Neural cell (in vitro differentiated cells): ENCODE measurements at regions not wholly inside any gene's neighbourhood (a gene's known extent, or its start where the extent isn't known, plus 50 kb on each side); places are given as distances from the start of the nearest gene placed in this dataset.
"Not testable (repeated sequence)": the region's sequence is repeated elsewhere in the genome, so short reads cannot be mapped to it uniquely, and the experiment has no call there.

Source experiments
- H2AFZ ChIP-seq: fragments of 200-600, 300-800 bp; sonication (generic), shearing (Covaris generic); 2 replicates; pipeline ENCODE4 v1.6.0; 2014; ENCODE audit warnings: low read depth, mild to moderate bottlenecking, antibody characterized with exemption, low read length, moderate library complexity
- H3F3A ChIP-seq: fragments of 200-600 bp; shearing (Covaris generic); 2 replicates; pipeline ENCODE4 v1.6.1; 2016; ENCODE audit warnings: mild to moderate bottlenecking, moderate library complexity, mixed read lengths, antibody characterized with exemption, low read length; ENCODE audit not compliant: insufficient read depth, poor library complexity, severe bottlenecking
- H3K27ac ChIP-seq: fragments of 200-600, 300-800 bp; sonication (generic), shearing (Covaris generic); 2 replicates; pipeline ENCODE4 v1.5.1; 2014; ENCODE audit warnings: mild to moderate bottlenecking, low read length, moderate library complexity
- H3K27me3 ChIP-seq: fragments of 300-800, 200-600 bp; sonication (generic), shearing (Covaris generic); 2 replicates; pipeline ENCODE4 v1.6.0; 2014; ENCODE audit warnings: mild to moderate bottlenecking, low read depth, low read length, moderate library complexity; ENCODE audit not compliant: insufficient read depth
- H3K36me3 ChIP-seq: fragments of 300-800, 200-600 bp; sonication (generic), shearing (Covaris generic); 2 replicates; pipeline ENCODE4 v1.5.1; 2014; ENCODE audit warnings: mild to moderate bottlenecking, antibody characterized with exemption, low read length, moderate library complexity; ENCODE audit not compliant: insufficient read depth
- H3K4me2 ChIP-seq: fragments of 300-800, 200-600 bp; sonication (generic), shearing (Covaris generic); 2 replicates; pipeline ENCODE4 v1.6.0; 2014; ENCODE audit warnings: mild to moderate bottlenecking, low read length
- H3K4me3 ChIP-seq: fragments of 300-800, 200-600 bp; sonication (generic), shearing (Covaris generic); 2 replicates; pipeline ENCODE4 v1.5.1; 2014; ENCODE audit warnings: mild to moderate bottlenecking, low read length, moderate library complexity
- H3K79me2 ChIP-seq: fragments of 200-600 bp; shearing (Covaris generic); replicated peaks from 2 replicates; pipeline ENCODE4 v1.6.0; 2014; ENCODE audit warnings: mild to moderate bottlenecking, low read length, moderate library complexity; ENCODE audit not compliant: insufficient read depth
- H3K9ac ChIP-seq: fragments of 300-800, 200-600 bp; sonication (generic), shearing (Covaris generic); 2 replicates; pipeline ENCODE4 v1.6.1; 2016; ENCODE audit warnings: mild to moderate bottlenecking, low read length, mixed read lengths
- H3K9me2 ChIP-seq: fragments of 200-600 bp; shearing (Covaris generic); 2 replicates; pipeline ENCODE4 v1.6.1; 2016; ENCODE audit warnings: mild to moderate bottlenecking, low read length, mixed read lengths; ENCODE audit not compliant: insufficient read depth
- H3K9me3 ChIP-seq: fragments of 200-600, 300-800 bp; sonication (generic), shearing (Covaris generic); 2 replicates; pipeline ENCODE4 v1.6.1; 2016; ENCODE audit warnings: mild to moderate bottlenecking, mixed run types, low read length, moderate library complexity, mixed read lengths
- H4K20me1 ChIP-seq: fragments of 200-600 bp; shearing (Covaris generic); 2 replicates; pipeline ENCODE4 v1.6.1; 2016; ENCODE audit warnings: mild to moderate bottlenecking, mixed run types; ENCODE audit not compliant: insufficient read depth
- EP300 ChIP-seq: fragments of 450-650 bp; conservative IDR thresholded peaks from 2 replicates; pipeline ENCODE4 v1.6.1; 2014; ENCODE audit warnings: antibody characterized with exemption, mild to moderate bottlenecking, moderate library complexity; ENCODE audit not compliant: poor library complexity, severe bottlenecking
- EZH2 ChIP-seq: fragments of 200-600, 300-800 bp; shearing (Covaris generic), sonication (generic); IDR thresholded peaks from 2 replicates; pipeline ENCODE4 v1.6.1; 2014; ENCODE audit warnings: antibody characterized with exemption, low read length, borderline replicate concordance, mild to moderate bottlenecking; ENCODE audit not compliant: insufficient read depth, poor library complexity, severe bottlenecking
- MXI1 ChIP-seq: fragments of 450-650 bp; conservative IDR thresholded peaks from 2 replicates; pipeline ENCODE4 v1.6.1; 2014; ENCODE audit warnings: antibody characterized with exemption, mild to moderate bottlenecking; ENCODE audit not compliant: poor library complexity, severe bottlenecking
- POLR2AphosphoS5 ChIP-seq: IDR thresholded peaks from 2 replicates; pipeline ENCODE4 v1.6.1; 2012
- RAD21 ChIP-seq: fragments of 450-650 bp; conservative IDR thresholded peaks from 2 replicates; pipeline ENCODE4 v1.6.1; 2014; ENCODE audit warnings: antibody characterized with exemption, mild to moderate bottlenecking, moderate library complexity
- SMC3 ChIP-seq: fragments of 450-650 bp; conservative IDR thresholded peaks from 2 replicates; pipeline ENCODE4 v1.6.1; 2014; ENCODE audit warnings: antibody characterized with exemption, mild to moderate bottlenecking, moderate library complexity; ENCODE audit not compliant: poor library complexity
- TAF1 ChIP-seq: IDR thresholded peaks from 2 replicates; pipeline ENCODE4 v1.6.1; 2012; ENCODE audit warnings: low read depth
- TF ChIP-seq, protein P1 (sequence below): fragments of 450-650 bp; IDR thresholded peaks from 2 replicates; pipeline ENCODE4 v1.5.1; 2014; ENCODE audit warnings: antibody characterized with exemption, mild to moderate bottlenecking, moderate library complexity; ENCODE audit not compliant: poor library complexity, severe bottlenecking
- TF ChIP-seq, protein P2 (sequence below): IDR thresholded peaks from 2 replicates; pipeline ENCODE4 v1.6.1; 2012; ENCODE audit warnings: borderline replicate concordance

- H3K9ac ChIP-seq = no peak overlapping the region
- H3K36me3 ChIP-seq = no peaks in the 10 kb centered on the region
- H3F3A ChIP-seq = no peaks in the 10 kb centered on the region
- H3K9me3 ChIP-seq = no peaks in the 10 kb centered on the region
- no peak overlapping the region for H2AFZ ChIP-seq
- no peak overlapping the region for H3K27ac ChIP-seq
- H3K4me3 ChIP-seq = no peak overlapping the region
- H4K20me1 ChIP-seq = no peaks in the 10 kb centered on the region
- H3K27me3 ChIP-seq = no peaks in the 10 kb centered on the region
- H3K4me2 ChIP-seq = no peak overlapping the region
- TF ChIP-seq, protein P1, sequence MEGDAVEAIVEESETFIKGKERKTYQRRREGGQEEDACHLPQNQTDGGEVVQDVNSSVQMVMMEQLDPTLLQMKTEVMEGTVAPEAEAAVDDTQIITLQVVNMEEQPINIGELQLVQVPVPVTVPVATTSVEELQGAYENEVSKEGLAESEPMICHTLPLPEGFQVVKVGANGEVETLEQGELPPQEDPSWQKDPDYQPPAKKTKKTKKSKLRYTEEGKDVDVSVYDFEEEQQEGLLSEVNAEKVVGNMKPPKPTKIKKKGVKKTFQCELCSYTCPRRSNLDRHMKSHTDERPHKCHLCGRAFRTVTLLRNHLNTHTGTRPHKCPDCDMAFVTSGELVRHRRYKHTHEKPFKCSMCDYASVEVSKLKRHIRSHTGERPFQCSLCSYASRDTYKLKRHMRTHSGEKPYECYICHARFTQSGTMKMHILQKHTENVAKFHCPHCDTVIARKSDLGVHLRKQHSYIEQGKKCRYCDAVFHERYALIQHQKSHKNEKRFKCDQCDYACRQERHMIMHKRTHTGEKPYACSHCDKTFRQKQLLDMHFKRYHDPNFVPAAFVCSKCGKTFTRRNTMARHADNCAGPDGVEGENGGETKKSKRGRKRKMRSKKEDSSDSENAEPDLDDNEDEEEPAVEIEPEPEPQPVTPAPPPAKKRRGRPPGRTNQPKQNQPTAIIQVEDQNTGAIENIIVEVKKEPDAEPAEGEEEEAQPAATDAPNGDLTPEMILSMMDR = no peak
- TF ChIP-seq RAD21 = no peak
- TF ChIP-seq EP300 = no peak
- TF ChIP-seq SMC3 = no peak
- TF ChIP-seq MXI1 = no peak
- TF ChIP-seq TAF1 = no peak
- no peak for TF ChIP-seq EZH2
- TF ChIP-seq POLR2AphosphoS5 = no peak
- TF ChIP-seq, protein P2, sequence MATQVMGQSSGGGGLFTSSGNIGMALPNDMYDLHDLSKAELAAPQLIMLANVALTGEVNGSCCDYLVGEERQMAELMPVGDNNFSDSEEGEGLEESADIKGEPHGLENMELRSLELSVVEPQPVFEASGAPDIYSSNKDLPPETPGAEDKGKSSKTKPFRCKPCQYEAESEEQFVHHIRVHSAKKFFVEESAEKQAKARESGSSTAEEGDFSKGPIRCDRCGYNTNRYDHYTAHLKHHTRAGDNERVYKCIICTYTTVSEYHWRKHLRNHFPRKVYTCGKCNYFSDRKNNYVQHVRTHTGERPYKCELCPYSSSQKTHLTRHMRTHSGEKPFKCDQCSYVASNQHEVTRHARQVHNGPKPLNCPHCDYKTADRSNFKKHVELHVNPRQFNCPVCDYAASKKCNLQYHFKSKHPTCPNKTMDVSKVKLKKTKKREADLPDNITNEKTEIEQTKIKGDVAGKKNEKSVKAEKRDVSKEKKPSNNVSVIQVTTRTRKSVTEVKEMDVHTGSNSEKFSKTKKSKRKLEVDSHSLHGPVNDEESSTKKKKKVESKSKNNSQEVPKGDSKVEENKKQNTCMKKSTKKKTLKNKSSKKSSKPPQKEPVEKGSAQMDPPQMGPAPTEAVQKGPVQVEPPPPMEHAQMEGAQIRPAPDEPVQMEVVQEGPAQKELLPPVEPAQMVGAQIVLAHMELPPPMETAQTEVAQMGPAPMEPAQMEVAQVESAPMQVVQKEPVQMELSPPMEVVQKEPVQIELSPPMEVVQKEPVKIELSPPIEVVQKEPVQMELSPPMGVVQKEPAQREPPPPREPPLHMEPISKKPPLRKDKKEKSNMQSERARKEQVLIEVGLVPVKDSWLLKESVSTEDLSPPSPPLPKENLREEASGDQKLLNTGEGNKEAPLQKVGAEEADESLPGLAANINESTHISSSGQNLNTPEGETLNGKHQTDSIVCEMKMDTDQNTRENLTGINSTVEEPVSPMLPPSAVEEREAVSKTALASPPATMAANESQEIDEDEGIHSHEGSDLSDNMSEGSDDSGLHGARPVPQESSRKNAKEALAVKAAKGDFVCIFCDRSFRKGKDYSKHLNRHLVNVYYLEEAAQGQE = no peak
- H3K9me2 ChIP-seq = no peaks in the 10 kb centered on the region
- H3K79me2 ChIP-seq = no peaks in the 10 kb centered on the region
Observed at GRCh38 chr7:13265271-13265670, 577.8 kb downstream of the ARL4A start.

DNA sequence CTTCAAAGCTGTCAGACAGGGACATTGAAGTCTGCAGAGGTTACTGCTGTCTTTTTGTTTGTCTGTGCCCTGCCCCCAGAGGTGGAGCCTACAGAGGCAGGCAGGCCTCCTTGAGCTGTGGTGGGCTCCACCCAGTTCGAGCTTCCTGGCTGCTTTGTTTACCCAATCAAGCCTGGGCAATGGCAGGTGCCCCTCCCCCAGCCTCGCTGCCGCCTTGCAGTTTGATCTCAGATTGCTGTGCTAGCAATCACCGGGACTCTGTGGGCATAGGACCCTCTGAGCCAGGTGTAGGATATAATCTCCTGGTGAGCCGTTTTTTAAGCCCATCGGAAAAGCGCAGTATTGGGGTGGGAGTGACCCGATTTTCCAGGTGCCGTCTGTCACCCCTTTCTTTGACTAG, 586.8 kb downstream of the ARL4A start:
- H3K4me3 ChIP-seq, H3K27ac ChIP-seq: not testable (repeated sequence)

GRCh38 chr7:13276977-13277376, 589.5 kb downstream of the ARL4A start:
- Histone ChIP-seq H3K9me2 (no peaks in the 10 kb centered on the region), H4K20me1 (no peaks in the 10 kb centered on the region), H3K36me3 (no peaks in the 10 kb centered on the region), H2AFZ (no peak overlapping the region), H3K27ac (no peak overlapping the region), H3K79me2 (no peaks in the 10 kb centered on the region), H3K4me2 (no peak overlapping the region), H3K27me3 (no peaks in the 10 kb centered on the region), H3F3A (no peaks in the 10 kb centered on the region), H3K9ac (no peak overlapping the region), H3K4me3 (no peak overlapping the region), H3K9me3 (no peaks in the 10 kb centered on the region)
- TF ChIP-seq SMC3 (peak; percentile 38), POLR2AphosphoS5 (no peak), EP300 (no peak), RAD21 (peak; percentile 18), TAF1 (no peak), MXI1 (no peak)
- TF ChIP-seq, protein P1 = peak; percentile 38
- TF ChIP-seq, protein P2 = no peak

More for the DNA sequence above, 586.8 kb downstream of the ARL4A start:
- not testable (repeated sequence) for H2AFZ ChIP-seq, H4K20me1 ChIP-seq, H3K9ac ChIP-seq, H3F3A ChIP-seq, H3K27me3 ChIP-seq, H3K9me3 ChIP-seq, H3K36me3 ChIP-seq, H3K79me2 ChIP-seq, H3K9me2 ChIP-seq, H3K4me2 ChIP-seq
